Embryonic facial prominence (tissue), 1 donor: ENCODE measurements at regions not wholly inside any gene's neighbourhood (a gene's known extent, or its start where the extent isn't known, plus 50 kb on each side); places are given as distances from the start of the nearest gene placed in this dataset.
A peak's percentile ranks its signal among the peaks of the same experiment; 100 is the strongest.

Experiments
- DNase-seq: peaks from one replicate; pipeline ENCODE4 v3.0.0-alpha.2; 2016; ENCODE audit errors: extremely low spot score

DNA sequence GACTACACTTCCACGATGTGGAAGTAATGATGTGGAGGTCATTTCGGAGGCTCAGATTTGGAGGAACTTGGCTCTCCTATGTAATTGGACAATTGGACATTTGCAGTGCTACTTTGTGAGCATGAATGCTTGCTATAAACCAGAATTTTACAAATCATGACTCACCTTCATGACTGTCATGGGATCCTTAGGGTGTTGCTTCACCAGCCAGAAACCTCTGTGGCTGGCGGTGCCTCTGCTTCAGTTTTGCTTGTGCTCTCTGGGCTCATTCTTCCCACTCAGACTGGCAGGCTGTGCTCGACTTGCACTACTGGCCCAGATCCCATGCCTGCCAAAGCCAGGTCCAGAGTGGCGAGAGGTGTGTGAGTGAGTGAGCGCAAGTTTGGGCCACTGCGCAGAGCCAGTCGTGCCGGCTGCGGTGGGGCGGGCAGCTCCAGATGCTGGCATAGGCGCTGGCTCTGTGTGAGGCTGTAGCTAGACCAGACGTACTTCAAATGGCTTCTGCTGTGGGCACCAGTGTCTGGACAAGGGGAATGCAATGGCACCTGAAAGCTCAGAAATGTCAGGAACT, 387.8 kb downstream of the AEBP2 start:
- no peak for DNase-seq

GRCh38 chr12:19829100-19829853, 390.0 kb downstream of the AEBP2 start:
- DNase-seq: no peak

DNA sequence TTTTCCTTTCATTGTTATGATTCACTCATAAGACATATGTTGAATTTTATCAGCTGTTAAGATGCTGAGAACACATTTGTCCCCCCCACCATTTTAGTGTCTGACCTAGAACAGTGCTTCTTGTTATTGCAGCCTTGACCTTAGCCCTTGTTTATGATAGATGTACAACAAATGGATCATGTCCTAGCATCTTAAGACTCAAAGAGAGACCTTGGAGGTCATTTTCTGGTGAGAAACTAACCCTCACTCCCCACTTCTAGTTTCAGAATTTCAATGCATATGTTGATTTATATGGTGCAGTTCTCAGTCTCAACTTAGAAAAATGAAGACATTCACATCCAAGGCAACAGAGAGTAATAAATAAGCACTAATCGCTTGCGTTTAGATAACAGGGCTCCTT, 391.2 kb downstream of the AEBP2 start:
- DNase-seq: no peak

DNA sequence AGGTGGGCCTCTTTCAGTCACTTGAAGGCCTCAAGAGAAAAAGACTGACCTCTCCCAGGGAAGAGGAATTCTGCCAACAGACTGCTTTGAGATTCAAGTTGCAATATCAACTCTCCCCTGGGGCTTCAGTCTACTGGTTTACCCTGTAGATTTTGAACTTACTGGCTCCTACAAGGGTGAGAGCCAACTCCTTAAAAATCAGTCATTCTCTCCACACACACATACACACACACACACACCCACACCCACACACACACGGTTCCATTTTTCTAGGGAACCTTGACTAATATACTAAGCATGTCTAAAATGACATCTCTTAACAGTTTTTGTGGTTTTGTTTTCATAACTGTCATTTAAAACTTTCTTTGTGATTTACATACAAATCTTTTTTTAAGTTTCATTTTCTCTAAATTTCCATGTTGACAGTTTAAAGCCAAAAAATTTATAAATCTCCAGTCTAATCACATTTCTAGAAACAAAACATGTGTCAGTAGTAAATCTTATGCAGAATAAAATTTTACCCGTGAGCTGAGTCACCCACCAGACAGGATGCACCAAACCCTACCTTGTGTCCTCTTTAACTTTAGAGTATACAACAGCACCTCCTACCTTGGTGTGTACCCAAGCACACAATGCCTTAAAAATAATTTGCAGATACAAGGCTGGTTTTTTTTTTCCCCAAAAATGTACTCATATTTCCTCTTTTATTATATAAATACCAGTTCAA, 394.6 kb downstream of the AEBP2 start:
- DNase-seq: no peak

DNA sequence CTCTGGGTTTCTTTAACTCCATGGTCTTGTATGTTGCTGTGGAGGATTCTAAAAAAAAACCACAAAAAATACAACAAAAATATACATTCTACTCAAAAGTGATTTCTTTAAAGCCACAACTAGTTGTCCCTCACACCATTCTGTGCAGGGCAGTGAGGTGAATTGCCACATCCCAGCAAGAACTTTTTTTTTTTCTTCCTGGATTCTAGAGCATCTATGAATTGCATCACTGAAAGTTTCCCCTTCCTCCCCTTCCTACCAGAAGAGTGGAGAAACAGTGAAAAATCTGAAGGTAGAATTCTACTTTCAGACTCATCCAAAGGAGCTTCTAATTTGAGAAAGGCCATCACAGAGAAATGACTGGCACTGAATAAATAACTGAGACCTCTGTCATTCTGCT, 395.3 kb downstream of the AEBP2 start:
- no peak for DNase-seq

DNA sequence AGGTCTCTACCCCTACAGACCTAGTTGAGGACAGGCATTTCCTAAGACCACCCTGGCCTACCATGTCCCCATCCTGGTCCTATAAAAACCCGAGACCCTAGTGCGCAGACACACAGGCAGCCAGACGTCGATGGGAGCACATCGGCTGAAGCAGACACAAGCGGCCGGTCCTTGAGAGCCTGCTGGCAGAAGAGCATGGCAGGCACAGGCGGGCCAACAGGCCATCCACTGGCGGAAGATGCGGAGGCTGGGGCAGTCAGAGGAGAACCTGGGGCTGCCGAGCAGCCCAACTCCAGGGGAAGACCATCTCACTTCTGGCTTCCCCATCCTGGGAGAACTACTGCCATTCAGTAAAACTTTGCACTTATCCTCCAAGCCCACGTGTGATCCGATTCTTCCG, 396.8 kb downstream of the AEBP2 start:
- DNase-seq: no peak

DNA sequence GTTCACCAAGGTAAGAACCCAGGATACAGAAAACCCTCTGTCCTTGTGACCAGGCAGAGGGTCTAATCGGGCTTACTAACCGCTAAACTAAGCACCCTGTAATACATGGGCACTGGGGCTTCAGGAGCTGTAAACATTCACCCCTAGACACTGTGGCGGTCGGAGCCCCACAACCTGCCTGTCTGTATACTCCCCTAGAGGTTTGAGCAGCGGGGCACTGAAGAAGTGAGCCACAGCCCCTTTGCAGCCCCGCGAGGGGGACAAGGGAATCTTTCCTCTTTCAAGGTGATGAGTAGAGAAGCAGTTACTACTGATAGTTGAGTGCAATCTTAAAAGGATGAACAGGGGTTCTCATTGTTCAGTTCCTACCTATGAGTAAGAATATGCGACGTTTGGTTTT, 397.2 kb downstream of the AEBP2 start:
- no peak for DNase-seq

DNA sequence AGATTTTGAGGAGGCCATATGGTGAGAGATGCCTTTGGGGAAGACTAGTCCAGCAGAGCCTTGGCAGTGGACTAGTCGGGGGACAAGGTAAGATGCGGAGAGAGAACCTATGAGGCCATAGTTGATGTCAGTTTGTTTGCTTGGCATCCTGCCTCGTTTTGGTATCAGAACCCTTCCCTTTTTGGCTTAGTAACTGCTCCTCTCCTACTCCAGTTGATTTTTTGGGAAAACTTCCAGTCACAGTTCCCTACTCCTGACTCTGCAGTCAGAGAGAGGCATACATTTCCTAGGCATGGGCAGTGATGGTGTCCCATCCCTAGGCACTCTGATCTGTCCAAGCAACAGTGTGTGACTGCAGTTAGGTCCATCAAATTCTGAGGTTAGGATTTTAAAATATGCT, 398.3 kb downstream of the AEBP2 start:
- DNase-seq: no peak

DNA sequence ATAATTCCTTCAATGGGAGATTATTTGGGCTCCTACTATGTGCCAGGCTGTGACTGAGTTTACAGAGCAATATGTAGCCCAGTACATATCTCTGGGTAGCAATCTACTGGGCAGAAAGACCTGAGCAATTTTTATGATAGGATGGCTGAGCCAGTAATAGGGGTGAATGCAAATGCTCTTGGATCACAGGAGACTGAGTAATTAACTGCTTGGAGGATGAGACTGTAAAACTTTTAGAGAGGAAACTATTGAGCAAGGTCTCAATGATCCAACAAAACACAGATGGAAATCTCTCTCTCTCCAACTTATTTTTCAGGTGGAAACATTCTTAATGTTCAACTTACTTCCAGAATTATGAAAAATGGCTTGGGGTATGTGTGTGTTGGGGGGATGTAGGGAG, 402.2 kb downstream of the AEBP2 start:
- DNase-seq: no peak

- DNase-seq: no peak
These were observed 402.8 kb downstream of the AEBP2 start for GRCh38 chr12:19842116-19842515.

GRCh38 chr12:19844224-19844623, 404.9 kb downstream of the AEBP2 start:
- no peak for DNase-seq

DNA sequence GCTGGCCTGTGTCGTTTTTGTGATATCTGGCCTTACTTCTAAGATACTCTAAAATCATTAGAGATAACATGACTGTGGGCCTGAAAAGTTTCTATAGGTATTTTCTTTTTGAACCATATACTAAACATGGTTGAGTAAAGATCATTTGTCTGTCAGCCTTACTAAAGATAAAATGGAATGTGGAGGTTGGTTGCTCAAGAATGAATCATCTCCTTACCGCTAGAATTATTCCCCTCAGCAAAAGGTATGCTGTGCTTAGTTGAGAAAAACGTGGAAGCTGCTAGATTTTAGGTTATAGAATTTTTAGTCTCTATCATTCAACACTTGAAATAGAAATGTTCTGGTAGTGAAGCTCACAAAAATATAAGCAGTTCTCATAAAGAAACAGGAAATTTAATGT, 407.3 kb downstream of the AEBP2 start:
- DNase-seq: no peak

DNA sequence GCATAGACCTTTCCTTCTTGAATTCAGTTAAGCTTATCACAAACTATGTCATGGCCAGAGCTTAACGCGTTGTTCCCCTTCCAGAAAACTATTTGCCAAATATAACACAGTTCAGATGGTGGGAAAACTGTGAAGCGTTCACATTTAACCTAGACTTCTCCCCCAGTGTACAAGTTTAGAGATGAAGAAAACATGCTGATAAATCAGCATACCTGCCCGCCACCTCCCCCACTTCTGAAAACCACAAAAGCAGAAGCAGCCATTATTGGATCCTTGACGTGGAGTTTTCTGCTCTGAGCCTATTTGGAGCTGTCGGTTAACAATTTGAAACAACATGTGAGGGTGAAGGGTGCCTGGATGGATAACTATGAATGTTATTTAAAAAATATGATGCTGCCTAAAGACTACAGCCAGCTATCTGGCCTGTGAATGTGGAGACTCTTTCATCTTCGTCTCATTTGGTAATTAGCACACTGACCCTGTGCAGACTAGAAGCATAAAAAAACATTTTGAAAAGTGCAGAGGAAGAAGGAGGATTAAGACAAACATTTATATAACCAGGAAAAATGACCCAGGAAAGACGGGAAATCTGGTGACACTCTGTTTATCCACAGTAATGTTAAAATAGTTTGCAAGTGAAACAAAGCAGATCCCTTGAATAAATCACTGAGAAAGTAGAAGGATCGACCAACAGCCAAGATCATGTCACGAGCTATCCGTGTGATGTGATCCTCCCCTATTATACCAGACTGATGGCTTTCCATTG, 408.2 kb downstream of the AEBP2 start:
- DNase-seq: no peak

DNA sequence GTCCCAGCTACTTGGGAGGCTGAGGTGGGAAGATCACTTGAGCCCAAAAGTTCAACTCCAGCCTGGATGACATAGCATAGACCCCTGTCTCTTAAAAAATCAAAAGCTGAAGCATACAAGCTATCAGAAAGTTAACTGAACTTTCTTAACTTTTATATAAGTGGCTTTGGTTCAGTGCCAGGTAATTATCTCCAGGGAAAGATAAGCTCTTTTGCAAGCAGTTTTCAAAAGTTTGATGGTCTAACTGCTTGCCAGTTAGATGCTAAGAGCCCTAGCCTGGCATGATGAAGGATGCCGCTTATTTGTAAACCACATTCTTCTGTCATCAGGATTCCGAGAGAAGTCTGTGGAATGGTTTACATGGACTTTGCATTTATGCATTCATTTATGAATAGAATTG, 409.1 kb downstream of the AEBP2 start:
- DNase-seq: no peak

DNA sequence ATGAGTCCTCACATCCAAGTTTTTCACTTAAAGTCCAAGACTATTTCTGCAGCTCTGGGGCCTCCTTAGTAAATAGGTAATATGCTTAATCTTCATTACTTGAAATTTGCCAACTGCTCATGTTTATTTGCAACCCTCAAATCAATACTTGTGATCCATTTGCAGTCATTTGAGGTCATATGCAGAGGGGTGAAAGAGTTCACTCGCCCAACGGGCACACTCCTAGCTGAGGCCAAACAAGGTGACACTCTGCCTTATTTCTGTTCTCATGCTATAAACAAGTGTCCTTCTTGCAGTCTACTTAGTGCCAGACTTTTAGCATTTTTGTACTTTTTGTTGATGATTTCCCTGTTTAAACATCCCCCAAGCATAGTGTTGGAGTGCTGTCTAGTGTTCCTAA, 409.9 kb downstream of the AEBP2 start:
- DNase-seq: no peak

DNA sequence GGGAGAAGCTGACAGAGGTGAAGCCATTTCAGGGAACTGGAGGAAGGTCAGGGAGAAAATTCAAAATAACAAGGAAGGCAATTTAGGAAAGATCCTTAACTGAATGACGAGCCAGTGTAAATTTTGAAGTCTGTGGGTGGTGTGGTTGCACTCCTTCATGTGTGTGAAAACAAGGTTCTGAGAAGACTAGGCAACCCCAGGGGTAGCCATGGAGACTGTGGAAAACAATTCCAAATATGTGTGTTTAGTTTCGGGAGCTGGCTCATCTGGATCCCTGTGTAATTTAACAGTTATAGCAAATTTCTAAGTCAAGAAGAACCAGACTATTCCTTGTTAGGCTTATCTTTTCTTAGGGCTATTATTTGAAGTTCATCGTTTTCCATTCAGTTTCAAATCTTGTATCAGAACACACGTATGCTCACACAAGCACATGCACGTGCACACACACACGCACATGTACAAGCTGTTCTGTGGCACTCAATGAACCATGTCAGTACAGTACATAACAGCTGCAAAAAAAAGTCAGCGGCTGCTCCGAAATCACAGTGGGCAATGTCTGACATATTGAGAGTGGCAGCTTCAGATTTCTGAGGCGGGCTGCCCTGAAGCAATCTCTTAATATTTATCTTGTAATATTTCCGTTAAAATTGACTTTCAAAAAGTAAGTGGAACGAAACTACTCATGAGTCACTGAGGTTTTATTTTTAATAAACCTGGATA, 411.2 kb downstream of the AEBP2 start:
- peak; percentile 75 for DNase-seq

DNA sequence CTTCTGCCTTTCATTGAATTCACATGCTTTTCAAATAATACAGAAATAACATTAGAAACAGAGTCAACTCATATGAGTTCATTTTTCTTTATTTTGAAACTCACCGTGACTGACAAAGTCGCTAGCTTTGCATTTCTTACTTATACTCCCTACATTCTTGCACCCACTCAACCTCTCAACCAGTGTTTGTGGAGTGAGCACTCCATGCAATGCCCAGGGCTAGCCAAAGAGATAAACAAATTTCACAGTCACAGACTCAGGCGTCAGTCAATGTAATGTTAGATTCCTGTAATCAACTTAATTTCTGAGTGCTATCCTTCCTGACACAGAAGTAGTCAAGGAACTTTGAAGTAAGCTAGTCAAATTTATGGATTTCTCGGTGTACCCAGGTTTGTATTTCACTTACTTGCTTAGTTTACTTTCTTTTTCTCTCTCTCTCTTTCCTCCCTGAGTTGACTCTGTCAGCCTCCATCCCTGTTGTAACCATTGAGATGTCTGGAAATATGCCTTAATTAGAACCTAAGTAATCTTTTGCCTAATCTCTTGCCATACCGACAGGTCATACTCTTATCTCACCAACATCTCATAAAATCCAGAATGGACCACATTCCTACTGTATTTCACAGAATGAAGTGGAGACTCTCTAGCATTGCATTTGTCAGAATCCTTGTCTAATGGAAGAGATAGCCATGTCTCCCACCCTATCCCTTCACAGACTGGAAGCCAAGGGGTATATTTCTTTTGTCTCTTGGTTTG, 413.0 kb downstream of the AEBP2 start:
- DNase-seq: no peak

GRCh38 chr12:19855851-19856250, 416.6 kb downstream of the AEBP2 start:
- no peak for DNase-seq

GRCh38 chr12:19856389-19856788, 417.1 kb downstream of the AEBP2 start:
- peak; percentile 18 for DNase-seq

GRCh38 chr12:19857204-19857603, 417.9 kb downstream of the AEBP2 start:
- DNase-seq: no peak

DNA sequence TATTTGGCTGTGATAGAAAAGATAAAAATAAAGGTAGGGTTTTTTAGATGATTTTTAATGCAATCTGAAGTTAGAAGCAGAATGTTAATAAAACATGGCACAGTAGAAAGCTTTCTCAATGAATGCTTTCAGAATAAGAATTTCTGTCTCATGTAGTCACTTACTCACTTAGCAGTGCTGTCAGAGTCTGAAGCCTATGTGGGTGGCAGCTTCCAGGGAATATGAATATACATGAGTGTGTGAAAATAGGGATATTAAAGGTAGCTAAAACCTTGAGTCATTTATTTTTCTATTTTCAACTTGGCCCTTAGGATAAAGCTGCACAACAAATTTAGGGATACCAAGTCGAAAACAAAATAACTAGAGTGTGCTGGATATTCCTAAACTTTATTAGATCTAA, 427.9 kb downstream of the AEBP2 start:
- no peak for DNase-seq
